ENCODE measurements at regions not wholly inside any gene's neighbourhood (a gene's known extent, or its start where the extent isn't known, plus 50 kb on each side); places are given as distances from the start of the nearest gene placed in this dataset.
"Not testable (repeated sequence)": the region's sequence is repeated elsewhere in the genome, so short reads cannot be mapped to it uniquely, and the experiment has no call there.

DNA sequence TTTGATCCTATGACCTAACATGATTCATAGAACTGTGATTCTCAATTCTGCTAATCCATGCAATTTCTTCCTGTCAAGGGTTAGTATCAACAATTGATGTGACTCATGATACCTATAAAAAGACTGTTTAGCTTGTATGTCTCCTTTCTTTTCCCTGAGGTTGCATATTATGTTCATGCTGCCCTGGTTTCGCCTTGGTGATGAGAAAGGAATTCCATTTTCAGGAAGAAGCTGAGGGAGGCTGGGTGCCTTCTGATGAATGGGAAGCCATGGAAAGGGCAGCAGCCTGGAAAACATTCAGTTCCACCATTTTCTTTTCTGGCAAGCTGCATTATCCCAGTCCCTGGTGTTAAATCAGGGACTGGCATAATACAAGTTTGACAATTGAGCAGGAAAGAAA, 976.5 kb downstream of the RPA4 start:
- DNase-seq, result no peak

DNA sequence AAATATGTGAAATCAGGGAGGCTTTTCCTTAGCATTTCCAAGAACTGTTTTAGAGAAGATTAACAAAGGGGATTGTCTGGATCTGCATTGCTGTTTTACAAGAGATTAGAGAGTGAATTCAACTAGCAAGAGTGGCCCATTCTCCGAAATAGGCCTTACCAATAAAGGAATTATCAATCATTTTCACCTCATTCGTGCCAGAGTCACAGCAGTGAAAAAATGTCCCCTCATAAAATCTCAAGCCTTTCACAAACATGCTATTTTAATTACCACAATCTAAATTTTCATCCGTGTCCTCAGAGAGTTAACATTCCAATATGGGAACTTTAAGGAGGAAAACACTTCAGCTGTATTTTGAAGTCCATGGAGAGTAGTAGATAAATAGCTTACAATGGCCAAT, 979.6 kb downstream of the RPA4 start:
- DNase-seq, result no peak

DNA sequence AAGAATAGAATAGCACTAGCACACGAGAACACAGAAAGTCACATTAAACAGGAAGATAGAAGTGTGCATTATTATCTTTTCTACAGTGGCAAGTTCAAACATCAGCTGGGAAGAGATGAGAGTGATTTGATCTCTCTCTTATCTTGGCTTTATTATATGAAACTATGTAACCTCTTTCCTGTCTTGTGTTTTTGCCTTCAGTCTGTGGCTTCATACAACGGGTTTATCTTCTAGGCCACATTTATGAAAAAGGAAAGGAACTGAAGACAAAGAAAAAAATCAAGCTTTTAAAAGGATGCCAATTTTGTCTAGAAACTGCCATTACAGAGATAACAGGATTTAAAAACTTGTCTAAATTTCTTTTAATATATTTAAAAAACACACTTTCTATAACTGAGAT, 983.6 kb downstream of the RPA4 start:
- DNase-seq, result no peak

DNA sequence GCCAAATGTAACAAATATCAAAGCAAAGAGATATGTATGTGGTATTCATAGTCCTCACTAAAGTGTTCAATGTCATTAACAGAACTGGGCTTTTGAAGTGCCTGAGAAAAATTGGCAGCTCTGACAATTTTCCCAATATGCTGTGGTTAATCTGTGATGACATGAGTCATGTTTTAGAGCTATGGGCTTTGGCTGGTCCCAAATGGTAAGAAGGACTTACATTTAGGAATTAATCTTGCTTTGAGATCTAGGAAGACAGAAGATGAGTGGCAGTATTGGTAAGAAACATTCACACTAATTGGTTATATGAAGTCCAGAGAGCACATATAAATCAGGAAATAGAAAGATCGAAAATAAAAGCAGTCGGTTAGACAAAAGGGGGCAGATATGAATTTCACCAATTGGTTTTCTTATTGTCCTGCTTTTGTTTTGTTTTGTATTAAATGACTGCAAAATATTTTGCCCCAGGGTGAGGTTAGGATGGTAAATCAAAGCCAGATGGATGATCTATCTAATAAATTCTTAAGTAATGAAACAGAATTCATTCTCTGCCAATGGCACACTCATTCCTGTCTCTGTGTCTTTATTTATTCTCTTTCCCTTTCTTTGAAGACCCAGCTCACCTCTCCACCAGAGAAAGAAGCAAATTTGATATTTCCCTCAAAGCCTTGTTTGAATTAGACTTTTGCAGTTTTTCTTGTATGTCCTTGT, 993.1 kb downstream of the RPA4 start:
- DNase-seq, result no peak

DNA sequence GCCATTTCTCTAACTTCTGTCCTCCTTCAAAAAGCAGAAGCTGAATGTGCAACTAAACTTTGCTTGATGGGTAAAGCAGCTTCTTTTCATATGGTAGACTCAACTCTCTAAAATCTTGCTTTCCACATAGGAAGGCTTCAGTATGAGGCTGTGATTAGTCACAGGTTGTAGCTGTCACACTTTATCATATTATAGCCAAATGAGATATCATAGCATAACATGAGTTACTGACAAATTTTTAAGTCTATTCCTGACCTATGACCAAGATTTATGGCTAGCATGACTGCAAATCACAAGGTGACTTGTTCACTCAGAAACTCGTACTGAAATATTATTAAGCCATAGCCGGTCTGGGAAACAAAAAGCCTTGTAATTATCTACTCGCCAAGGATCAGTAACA, 998.6 kb downstream of the RPA4 start:
- no peak for DNase-seq

DNA sequence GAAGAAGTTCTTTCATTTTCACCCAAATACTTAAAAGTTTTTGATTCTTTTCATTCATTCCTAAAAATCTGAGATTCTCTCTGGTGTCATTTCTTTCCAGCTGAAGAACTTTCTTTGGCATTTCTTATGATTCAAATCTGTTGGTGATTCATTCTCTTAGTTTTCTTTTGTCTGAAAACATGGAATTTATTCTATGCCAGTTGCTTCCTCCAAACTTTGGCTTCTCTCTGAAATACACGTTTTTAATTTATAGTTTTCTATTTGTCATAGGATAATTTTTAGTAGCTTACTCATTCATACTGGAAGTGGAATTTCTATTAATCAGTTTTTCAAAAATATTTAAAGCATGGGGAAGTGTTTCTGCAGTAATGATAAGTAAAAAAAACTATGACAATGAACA, 1012.0 kb downstream of the RPA4 start:
- DNase-seq, result no peak

DNA sequence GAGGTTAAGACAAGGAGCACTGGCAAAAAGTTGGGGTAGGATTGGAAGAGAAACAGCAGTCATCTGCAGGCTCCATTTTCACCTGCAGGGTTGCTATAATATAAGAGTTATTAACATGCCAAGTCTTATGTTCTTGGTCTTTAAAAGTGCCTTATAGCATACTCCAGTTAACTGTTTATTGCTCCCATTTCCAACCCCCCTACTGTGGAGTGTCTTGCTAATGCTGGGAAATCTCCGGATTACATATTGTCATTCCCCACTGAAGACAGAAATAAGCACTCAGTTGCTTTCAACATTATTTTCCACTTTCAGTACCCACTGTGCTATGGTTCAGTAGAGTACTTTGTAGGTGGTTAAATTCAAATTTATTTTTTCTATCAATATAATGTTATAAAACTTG, 1014.3 kb downstream of the RPA4 start:
- DNase-seq, result no peak

DNA sequence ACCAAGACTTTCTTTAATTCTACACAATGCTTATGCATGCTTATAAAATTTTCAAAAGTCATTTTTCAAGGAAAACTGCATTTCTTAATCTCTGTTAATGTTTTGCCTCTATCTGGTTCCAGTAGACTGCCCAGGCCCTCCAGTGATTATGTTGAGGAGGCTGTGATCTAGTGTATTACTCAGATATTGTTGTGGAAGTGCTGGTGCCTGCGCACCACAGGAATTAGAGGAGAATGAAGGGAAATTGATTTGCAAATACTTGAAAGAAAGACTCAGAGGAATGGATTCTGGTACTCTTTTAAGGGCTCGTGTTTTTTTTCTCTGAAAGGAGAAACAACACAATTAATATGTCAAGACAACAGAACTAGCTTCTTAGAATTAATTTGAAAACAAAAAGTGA, 1015.1 kb downstream of the RPA4 start:
- no peak for DNase-seq

DNA sequence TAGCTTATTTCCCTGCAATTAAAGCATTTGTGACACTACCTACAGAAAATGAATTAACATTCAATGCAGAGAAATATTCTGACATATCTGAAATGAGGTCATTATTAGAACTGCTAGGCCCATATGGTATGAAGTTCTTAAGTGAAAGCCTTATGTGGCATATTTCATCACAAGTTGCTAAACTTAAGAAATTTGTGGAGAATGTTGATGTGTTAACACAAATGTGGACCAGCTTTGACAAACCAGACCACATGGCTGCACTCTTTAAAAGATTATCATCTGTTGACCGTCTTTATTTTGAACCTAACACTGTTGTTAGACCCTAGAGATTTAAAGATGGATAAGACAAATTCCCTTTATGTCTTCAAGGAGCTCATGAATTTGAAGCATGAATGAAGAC, 1024.1 kb downstream of the RPA4 start:
- no peak for DNase-seq

DNA sequence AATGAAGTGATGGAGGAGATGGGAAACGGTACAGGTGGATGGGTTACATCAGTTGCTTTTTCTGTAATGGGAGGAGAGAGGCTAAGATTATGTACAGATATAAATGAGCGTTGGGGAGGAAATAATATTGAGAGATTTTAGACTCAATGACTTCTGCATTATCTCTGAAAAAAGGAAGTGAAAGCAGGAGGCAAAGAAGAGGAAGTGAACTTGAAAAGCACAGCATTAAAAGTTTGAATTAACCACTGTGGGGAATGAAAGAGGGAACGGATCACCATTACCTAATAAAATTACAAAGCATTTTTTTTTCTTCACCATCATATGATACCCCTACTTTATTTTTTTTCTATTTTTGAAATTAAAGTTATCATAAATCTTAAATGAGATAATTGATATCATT, 1025.5 kb downstream of the RPA4 start:
- no peak for DNase-seq

DNA sequence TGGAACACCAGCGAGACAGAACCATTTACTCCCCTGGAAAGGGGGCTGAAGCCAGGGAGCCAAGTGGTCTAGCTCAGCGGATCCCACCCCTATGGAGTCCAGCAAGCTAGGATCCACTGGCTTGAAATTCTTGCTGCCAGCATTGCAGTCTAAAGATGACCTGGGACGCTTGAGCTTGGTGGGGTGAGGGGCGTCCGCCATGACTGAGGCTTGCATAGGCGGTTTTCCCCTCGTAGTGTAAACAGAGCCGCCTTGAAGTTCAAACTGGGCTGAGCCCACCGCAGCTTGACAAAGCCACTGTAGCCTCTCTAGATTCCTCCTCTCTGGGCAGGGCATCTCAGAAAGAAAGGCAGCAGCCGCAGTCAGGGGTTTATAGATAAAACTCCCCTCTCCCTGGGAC, 1031.7 kb downstream of the RPA4 start:
- not testable (repeated sequence) for DNase-seq

DNA sequence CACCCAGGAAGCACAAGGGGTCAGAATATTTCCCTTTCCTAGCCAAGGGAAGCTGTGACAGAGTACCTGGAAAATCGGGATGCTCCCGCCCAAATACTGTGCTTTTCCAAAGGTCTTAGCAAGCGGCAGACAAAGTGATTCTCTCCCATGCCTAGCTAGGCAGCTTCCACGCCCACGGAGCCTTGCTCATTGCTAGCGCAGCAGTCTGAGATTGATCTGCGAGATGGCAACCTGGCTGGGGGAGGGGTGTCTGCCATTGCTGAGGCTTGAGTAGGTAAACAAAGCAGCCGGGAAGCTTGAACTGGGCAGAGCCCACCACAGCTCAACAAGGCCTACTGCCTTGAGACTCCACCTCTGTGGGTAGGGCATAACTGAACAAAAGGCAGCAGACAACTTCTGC, 1037.5 kb downstream of the RPA4 start:
- DNase-seq, result not testable (repeated sequence)

DNA sequence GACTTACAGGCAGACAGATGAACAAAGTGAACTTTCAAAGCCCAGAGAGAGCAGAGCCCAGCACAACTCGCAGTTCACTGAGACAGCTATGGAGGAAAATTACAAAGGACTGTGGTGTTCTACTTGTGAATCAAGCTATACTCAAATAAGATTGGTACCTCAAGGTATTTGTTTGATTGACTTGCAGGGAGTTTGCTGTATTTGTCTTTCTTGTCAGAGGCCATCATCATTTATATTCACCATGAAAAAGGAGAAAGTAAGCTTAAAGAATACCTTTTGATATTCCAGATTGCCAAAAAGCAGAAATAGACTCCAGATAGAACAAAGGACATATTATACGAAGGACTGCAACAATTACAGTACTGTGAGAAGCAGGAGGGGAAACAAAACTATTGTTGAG, 1047.9 kb downstream of the RPA4 start:
- DNase-seq, result no peak

DNA sequence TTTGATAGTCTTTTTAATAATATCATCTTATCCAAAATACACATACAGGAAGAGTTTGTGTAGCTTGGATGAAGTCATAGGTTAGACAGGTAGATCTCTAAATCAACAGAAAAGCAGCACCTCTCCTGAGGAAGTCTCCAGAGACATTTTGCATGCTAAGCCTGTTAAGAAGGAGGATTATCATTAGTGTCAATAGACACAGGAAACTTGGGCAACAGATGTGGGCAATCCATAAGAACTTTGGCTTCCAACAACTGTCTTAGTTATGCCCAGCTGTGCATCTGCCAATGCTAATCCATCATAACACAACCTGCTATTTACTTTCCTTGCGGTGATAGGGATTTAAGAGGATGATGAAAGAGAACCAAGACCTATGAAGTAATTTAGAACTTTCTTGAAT, 1052.6 kb downstream of the RPA4 start:
- no peak for DNase-seq

DNA sequence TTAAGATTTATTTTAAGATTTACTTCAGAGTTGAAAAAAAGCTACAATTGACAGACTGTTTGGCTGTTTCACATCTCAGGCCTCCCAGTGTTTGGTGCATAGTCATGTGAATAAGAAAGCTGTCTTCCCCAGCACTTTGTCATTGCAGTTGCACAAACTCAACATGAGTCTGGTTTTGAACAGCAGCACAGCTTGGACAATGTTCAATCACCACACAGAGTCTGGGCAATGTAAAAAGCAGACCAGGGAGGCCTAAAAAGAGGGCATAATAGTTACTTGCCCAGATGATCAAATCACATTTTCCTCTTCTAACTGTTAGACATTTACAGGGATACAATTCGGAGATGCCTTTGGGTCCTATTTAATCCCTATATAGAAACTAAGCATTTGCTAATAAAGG, 1055.0 kb downstream of the RPA4 start:
- no peak for DNase-seq

DNA sequence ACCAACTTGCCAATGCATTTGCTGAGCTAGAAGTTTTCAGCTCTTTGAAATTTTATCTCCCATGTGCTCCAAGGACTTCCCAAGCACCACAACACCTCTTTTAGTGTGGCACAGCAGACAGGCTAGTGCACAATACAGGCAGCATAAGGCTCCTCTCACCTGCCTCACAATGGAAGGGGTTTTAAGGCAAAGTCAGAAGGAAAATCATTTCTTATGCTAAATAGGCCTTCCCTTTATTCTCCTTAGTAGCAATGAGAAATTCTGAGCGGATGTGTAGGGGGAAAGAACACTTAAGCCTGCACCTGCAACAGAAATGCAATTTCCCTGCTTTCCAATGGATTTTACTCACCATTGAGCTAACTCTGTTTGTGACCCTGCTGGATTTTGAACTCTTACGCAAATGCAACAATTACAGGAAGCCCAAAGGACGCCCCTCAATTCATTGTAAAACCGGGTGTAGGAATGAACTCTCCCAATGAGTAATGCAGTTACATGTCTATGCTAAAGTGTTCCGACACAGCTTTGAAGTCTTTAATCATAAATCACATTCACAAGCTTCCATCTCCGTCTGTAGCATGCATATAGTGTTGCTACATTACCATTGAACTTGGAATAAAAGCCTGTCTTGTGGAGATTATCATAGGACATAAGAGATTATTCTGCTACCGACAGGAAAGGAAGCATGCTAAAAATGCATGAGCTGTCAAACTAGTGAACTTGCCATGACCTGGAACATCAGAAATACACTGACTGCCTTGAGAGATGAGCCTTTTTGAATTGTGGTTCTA, 1084.9 kb downstream of the RPA4 start:
- DNase-seq, result no peak

DNA sequence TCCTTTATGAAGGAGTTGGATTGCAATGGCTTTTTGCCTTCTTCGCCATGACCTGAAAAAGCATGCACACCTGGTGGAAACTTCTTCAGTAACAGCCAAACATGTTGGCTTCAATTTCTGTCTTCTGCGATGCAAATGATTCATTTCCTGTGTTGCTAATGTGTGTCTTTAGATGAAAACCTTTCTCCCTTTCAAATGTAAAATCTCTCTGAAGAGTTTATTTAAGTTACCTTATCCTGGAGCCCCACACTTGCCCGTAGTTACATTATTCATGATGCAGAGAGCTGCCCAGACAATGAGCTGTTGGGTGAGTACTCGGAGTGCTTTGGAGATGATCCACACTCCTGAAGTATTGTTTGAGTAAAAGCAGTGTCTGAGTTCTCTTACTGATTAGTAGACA, 1100.9 kb downstream of the RPA4 start:
- DNase-seq, result no peak

DNA sequence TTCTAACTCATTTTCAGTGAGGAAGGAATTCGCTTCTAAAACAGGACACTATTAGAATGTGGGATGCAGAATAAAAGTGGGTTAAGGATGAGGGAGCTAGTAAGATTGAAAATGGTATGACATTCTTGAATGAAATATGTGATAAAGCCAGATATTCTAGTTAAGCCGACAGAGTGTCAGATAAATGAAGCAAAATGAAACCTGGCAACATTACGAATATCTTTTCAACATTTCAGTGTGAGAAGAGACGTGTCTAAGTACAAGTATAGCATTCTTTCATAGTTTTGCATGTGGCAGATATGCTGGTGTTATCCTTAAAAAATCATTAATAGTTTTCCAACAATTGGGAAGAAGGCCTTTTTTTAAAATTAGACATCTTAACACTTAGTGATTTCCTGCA, 1101.4 kb downstream of the RPA4 start:
- no peak for DNase-seq

DNA sequence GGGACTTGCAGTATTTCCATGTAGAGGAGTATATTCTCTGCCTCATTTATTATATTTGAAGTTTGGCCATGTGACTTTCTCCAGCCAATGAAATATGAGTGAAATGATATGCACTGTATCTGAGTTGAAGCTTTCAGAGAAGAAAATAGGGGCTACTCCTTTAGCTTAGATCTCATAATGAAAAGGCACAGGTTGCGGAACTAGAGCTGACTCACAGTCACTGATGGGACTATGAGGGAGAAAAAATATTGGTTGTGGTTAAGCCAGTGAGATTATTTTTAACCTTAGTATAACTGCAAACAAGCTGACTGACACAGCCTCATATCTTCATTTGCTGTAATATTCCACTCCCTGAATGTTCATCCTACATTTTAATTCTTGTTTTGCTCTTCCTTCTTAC, 1104.3 kb downstream of the RPA4 start:
- no peak for DNase-seq

DNA sequence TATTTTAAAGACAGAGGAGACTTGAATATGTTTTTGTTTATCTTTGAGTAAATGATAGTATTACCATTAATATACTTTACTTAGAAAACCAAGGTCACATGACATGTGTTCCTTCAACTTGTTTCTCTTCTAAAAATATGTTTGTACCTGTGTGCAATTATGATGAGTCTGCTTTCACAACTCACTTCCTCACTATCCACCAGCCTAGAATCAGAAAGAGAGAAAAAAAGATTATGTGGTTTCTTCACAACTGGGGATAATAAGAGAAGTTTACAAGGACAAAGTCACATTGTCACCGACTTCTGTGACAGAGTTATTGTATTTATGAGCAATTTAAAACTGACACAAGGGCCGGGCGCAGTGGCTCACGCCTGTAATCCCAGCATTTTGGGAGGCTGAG, 1112.1 kb downstream of the RPA4 start:
- DNase-seq, result no peak

DNA sequence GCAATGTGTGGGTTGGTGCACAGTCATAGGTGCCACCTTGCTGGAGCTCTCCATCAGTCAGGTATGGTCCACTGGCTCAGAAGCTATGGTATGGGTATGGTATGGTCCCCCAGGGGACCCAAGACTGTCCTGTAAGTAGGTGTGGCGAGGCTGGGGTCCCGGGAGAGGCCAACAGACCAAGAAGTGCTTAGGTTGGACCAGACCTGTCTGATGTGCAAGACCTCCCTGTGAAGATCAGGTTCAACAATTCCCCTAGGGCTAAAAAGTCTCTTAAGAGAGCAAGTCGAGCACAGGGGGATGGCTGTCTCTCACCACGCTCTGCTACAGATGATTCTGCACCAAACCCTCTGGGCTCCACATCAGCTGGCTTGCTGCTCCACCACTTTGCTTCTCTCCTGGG, 1145.0 kb downstream of the RPA4 start:
- DNase-seq, result no peak

DNA sequence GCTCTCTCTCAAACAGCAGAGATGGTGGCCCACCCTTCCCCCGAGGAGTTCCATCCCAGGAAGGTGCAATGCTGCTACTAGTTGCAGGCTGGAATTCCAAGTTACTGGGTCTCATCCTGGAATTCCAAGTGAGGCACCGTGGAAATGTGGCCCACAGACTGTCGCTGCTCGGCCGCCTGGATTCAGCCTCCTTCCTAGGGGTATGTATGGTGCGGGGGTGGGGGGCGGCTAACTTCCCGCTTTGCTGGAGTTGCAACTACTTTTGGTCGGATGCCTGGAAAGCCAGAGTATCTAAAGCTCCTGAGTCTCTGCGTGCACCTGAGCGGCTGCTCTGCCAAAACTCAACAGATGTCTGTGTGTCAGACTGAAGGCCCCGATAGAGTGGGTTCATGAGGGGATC, 1146.2 kb downstream of the RPA4 start:
- no peak for DNase-seq

DNA sequence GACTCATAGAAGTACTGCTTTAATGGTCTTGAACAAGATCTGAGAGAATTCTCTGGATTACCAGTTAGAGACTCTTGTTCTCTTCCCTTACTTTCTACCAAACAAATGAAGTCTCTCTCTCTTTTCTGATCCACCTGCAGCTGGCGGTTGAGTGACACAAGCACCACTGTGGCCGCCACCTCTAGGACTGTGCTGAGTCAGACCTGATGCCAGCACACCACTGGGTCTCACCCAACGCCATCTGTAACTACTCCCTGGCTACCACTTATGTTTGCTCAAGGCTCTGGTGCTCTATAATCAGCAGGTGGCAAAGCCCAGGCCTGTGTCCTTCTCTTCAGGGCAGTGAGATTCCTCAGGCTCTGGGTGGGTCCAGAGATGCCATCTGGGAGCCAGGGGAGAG, 1173.5 kb downstream of the RPA4 start:
- no peak for DNase-seq

DNA sequence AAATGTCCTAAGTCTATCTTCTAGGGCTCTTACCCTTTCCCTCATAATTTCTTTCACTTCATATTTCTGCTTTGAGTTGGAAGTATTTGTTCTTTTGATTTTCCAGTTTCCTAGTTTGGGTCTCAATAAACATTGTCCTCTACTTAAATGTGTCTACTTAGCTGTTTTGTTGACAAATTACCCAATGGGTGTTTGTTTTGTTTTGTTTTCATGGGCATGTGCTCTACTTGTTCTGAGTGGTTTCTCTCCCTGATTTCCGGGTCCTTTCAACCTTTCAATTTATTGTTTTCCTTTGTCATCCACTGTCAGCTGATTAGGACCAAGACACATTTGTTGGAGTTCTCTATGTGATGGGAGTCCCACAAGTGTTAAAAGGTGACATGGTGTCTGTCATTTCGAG, 1181.4 kb downstream of the RPA4 start:
- DNase-seq, result no peak

DNA sequence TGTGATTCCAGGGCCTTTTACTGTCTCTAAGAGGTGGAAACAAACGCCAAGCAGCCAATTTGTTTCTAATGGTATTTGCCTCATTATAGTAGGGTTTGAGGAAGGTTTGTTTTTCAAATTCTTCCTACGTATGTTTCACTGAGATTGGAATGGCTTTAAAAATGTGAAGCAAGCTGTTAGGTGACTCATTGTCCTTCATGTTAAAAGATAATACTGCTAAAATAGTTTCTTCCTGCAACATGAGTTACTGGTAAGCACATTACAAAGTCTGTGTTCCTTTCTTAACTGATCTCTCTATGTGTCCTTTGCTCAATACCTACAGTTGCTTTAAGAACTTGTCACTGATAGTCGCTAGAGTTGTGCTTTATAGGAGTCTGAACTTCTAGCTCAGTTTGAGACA, 1183.9 kb downstream of the RPA4 start:
- no peak for DNase-seq

Measured in hematopoietic multipotent progenitor cell treated with erythropoietin and hydrocortisone succinate and interleukin-3 and kit ligand, for 8 days (in vitro differentiated cells).